CD14-positive monocyte (primary cell): ENCODE measurements at regions not wholly inside any gene's neighbourhood (a gene's known extent, or its start where the extent isn't known, plus 50 kb on each side); places are given as distances from the start of the nearest gene placed in this dataset.
A peak's percentile ranks its signal among the peaks of the same experiment; 100 is the strongest.

ENCODE experiments used
- DNase-seq, 3 donors: peaks; one replicate each; pipeline ENCODE4 v3.0.0-alpha.2; 2011 to 2022
- H2AFZ ChIP-seq: 2 replicates; pipeline ENCODE4 v1.6.0; 2012; ENCODE audit warnings: mild to moderate bottlenecking, low read depth, low read length, inconsistent platforms; ENCODE audit not compliant: insufficient read depth, poor library complexity, severe bottlenecking
- H3K27ac ChIP-seq, 2 donors: 1 replicate in 1 of 2; 2 replicates in 1 of 2; pipeline ENCODE4 v1.5.1; 2012 to 2013; ENCODE audit warnings: low read length in 2 of 2, control low read depth in 1 of 2, inconsistent platforms in 1 of 2, low read depth in 1 of 2, mild to moderate bottlenecking in 1 of 2
- H3K27me3 ChIP-seq, 2 donors: one replicate each; pipeline versions ENCODE4 v1.6.0 to v1.6.1; 2011 to 2013; ENCODE audit warnings: low read length in 2 of 2; ENCODE audit not compliant: control insufficient read depth in 2 of 2, insufficient read depth in 2 of 2
- H3K36me3 ChIP-seq, 2 donors: replicated peaks in 1 of 2; 1 replicate in 1 of 2; 2 replicates in 1 of 2; pipeline versions ENCODE4 v1.5.1 to v1.6.1; 2012 to 2013; ENCODE audit warnings: low read length in 2 of 2, control low read depth in 1 of 2, inconsistent platforms in 1 of 2, mild to moderate bottlenecking in 1 of 2; ENCODE audit not compliant: insufficient read depth in 2 of 2, control insufficient read depth in 1 of 2
- H3K4me1 ChIP-seq, 2 donors: 1 replicate in 1 of 2; 2 replicates in 1 of 2; pipeline versions ENCODE4 v1.5.1 to v1.6.1; 2012 to 2013; ENCODE audit warnings: low read length in 2 of 2, control low read depth in 1 of 2, inconsistent platforms in 1 of 2, mild to moderate bottlenecking in 1 of 2, moderate library complexity in 1 of 2; ENCODE audit not compliant: insufficient read depth in 2 of 2, control insufficient read depth in 1 of 2
- H3K4me2 ChIP-seq: replicated peaks from 2 replicates; pipeline ENCODE3; 2012; ENCODE audit warnings: low read length, moderate library complexity, mild to moderate bottlenecking; ENCODE audit not compliant: poor library complexity, severe bottlenecking; ENCODE audit errors: extremely low read depth
- H3K4me3 ChIP-seq, 3 experiments: fragments of 200-600 bp in 1 of 3; sonication (generic) in 1 of 3; replicated peaks in 1 of 3; 1 replicate in 2 of 3; 2 replicates in 1 of 3; pipeline ENCODE4 v1.5.1; 2011 to 2013; ENCODE audit warnings: low read length in 3 of 3, mild to moderate bottlenecking in 3 of 3, control low read depth in 2 of 3, low read depth in 2 of 3, inconsistent platforms in 1 of 3, moderate library complexity in 1 of 3
- H3K79me2 ChIP-seq: 2 replicates; pipeline ENCODE4 v1.6.0; 2012; ENCODE audit warnings: mild to moderate bottlenecking, control low read depth, inconsistent platforms, low read length, moderate library complexity; ENCODE audit not compliant: insufficient read depth
- H3K9ac ChIP-seq: 2 replicates; pipeline ENCODE4 v1.6.0; 2017; ENCODE audit warnings: low read length, mild to moderate bottlenecking; ENCODE audit not compliant: insufficient read depth, poor library complexity, severe bottlenecking
- H3K9me3 ChIP-seq, 2 donors: replicated peaks in 1 of 2; 1 replicate in 1 of 2; 2 replicates in 1 of 2; pipeline versions ENCODE4 v1.5.1 to v1.6.1; 2012 to 2013; ENCODE audit warnings: low read length in 2 of 2, control low read depth in 1 of 2; ENCODE audit not compliant: control insufficient read depth in 1 of 2, insufficient read depth in 1 of 2
- H4K20me1 ChIP-seq: 2 replicates; pipeline ENCODE4 v1.6.0; 2012; ENCODE audit warnings: mild to moderate bottlenecking, low read length, control low read depth, moderate library complexity; ENCODE audit not compliant: insufficient read depth
- H3K27ac Mint-ChIP-seq, 7 donors: one replicate each; pipeline ENCODE4 v1.8.0; 2020; ENCODE audit warnings: mild to moderate bottlenecking in 7 of 7, mixed read lengths in 7 of 7, moderate library complexity in 6 of 7, inconsistent platforms in 2 of 7
- H3K27me3 Mint-ChIP-seq, 3 donors: one replicate each; pipeline ENCODE4 v1.8.0; 2021 to 2022; ENCODE audit warnings: low read depth in 3 of 3, mild to moderate bottlenecking in 3 of 3, mixed read lengths in 3 of 3, moderate library complexity in 3 of 3, inconsistent platforms in 1 of 3
- H3K36me3 Mint-ChIP-seq, 2 donors: one replicate each; pipeline ENCODE4 v1.8.0; 2020; ENCODE audit warnings: mixed read lengths in 2 of 2, inconsistent platforms in 1 of 2, mild to moderate bottlenecking in 1 of 2
- H3K4me1 Mint-ChIP-seq: one replicate; pipeline ENCODE4 v1.8.0; 2020; ENCODE audit warnings: mild to moderate bottlenecking, mixed read lengths
- H3K4me3 Mint-ChIP-seq, 2 donors: one replicate each; pipeline ENCODE4 v1.8.0; 2020; ENCODE audit warnings: mild to moderate bottlenecking in 2 of 2, mixed read lengths in 2 of 2, moderate library complexity in 1 of 2
- H3K9me3 Mint-ChIP-seq, 7 donors: one replicate each; pipeline ENCODE4 v1.8.0; 2020 to 2022; ENCODE audit warnings: mixed read lengths in 7 of 7, mild to moderate bottlenecking in 6 of 7, moderate library complexity in 6 of 7, inconsistent platforms in 2 of 7
- CTCF ChIP-seq: fragments of 200-600 bp; IDR thresholded peaks from one replicate; pipeline ENCODE4 v1.8.0; 2022; ENCODE audit warnings: antibody characterized with exemption, mild to moderate bottlenecking
- WGBS: methylation state at CpG from one replicate; pipeline ENCODE4 v1.1.5; 2013; ENCODE audit warnings: missing lambda C conversion rate; ENCODE audit not compliant: insufficient coverage; 5-methylcytosine and 5-hydroxymethylcytosine counted together
- intact Hi-C, 2 donors: fragments of 100-400 bp; cut with micrococcal nuclease; formaldehyde crosslinking; loops; one replicate each; pipeline versions ENCODE4 v1.15.0 to v1.15.1; 2023

DNA sequence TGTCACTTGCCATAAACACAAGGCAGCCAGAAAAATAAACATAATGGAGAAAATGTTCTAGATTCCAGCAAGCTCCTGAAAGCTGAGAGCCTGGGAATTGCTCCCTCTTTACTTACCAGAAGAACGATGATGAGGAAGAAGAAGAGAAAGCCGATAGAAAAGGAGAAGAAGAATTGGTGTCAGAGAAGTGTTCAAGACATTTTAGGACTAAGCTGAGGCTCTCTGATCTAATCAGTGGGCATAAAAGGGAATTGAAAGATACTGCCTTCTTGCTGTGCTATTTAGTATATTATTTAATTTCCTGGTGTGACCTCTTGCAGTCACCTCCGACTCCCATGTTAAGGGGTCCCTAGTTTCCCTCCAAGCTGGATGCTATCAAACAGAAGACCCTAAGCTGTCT is 316.6 kb upstream of the JARID2 start:
- H3K36me3 ChIP-seq = no peaks in the 10 kb centered on the region
- no peaks in the 10 kb centered on the region for H3K27me3 ChIP-seq
- peak in 2 of 3 donors; percentile 29 to 52 for DNase-seq
- peak overlapping the region in 1 of 2 donors; percentile 61 for H3K27ac ChIP-seq
- peaks cover 3 to 5% of the 10 kb centered on the region in 2 donors for H3K36me3 Mint-ChIP-seq
- H3K9me3 Mint-ChIP-seq = peaks cover 0 to 4% (median 0%) of the 10 kb centered on the region in 7 donors
- no peak for TF ChIP-seq CTCF
- intact Hi-C loops = loop anchor here in 1 of 2 donors (5.0 kb wide), 1 partner anchor 47 kb away; no protein-coding TSS in a partner anchor
- no peaks in the 10 kb centered on the region for H3K79me2 ChIP-seq
- H4K20me1 ChIP-seq = no peaks in the 10 kb centered on the region
- H3K9me3 ChIP-seq = no peaks in the 10 kb centered on the region
- H3K4me3 ChIP-seq = no peak overlapping the region
- H2AFZ ChIP-seq = peak overlapping the region; percentile 19
- peak overlapping the region in 1 of 2 donors; percentile 33 for H3K4me3 Mint-ChIP-seq
- peaks cover 62% of the 10 kb centered on the region for H3K4me1 Mint-ChIP-seq
- no peak overlapping the region for H3K9ac ChIP-seq
- H3K27me3 Mint-ChIP-seq = peaks cover 0 to 2% (median 0%) of the 10 kb centered on the region in 3 donors
- H3K4me1 ChIP-seq = peaks cover 46 to 51% of the 10 kb centered on the region in 2 donors
- 0% methylated on average over 1 of the region's 3 CpGs for WGBS
- peak overlapping the region; percentile 2 for H3K4me2 ChIP-seq
- peak overlapping the region; percentile 65 to 90 (median 86) for H3K27ac Mint-ChIP-seq

DNA sequence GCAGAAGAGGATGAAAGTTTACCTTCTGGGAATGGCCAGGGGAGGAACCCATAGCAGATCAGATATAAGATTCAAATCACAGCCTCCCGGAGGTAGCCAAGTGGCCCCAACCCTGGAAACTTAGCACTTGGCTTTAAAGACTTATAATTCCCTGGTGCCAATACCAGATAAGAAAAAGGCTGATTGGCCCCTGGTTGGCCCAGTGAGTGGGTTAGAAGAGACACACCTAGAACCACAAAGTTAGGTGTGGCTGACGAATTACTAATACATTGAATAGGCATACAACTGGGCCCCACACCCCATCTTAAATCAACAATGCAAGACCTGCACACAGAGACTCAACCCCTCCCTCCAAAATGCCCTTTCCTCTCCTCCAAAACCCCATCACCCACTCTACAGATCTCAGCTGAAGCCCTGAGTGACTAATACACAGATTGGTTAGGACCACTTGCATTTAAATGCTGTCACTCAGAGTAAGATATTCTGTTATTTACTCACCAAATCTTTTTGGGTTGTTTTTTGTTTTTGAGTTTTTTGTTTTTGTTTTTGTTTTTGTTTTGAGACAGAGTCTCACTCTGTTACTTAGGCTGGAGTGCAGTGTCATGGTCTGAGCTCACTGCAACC is 315.4 kb upstream of the JARID2 start:
- Histone ChIP-seq H3K27me3 (no peaks in the 10 kb centered on the region), H3K4me1 (peaks cover 36 to 40% of the 10 kb centered on the region in 2 donors), H2AFZ (no peak overlapping the region), H3K36me3 (no peaks in the 10 kb centered on the region), H3K4me2 (no peak overlapping the region), H3K27ac (no peak overlapping the region), H3K4me3 (no peak overlapping the region), H3K9me3 (no peaks in the 10 kb centered on the region), H3K9ac (no peak overlapping the region), H4K20me1 (no peaks in the 10 kb centered on the region), H3K79me2 (no peaks in the 10 kb centered on the region)
- no peak for DNase-seq
- peaks cover 0 to 4% (median 0%) of the 10 kb centered on the region in 7 donors for H3K9me3 Mint-ChIP-seq
- WGBS = no CpG with 5 or more reads among the region's 2 CpGs
- intact Hi-C loops = no loop called here
- H3K4me1 Mint-ChIP-seq = peaks cover 50% of the 10 kb centered on the region
- peaks cover 3 to 5% of the 10 kb centered on the region in 2 donors for H3K36me3 Mint-ChIP-seq
- no peak for TF ChIP-seq CTCF
- H3K4me3 Mint-ChIP-seq = no peak overlapping the region
- H3K27ac Mint-ChIP-seq = peak overlapping the region in 4 of 7 donors; percentile 7 to 69 (median 29)
- H3K27me3 Mint-ChIP-seq = peaks cover 0 to 2% (median 0%) of the 10 kb centered on the region in 3 donors
